ENCODE measurements at regions not wholly inside any gene's neighbourhood (a gene's known extent, or its start where the extent isn't known, plus 50 kb on each side); places are given as distances from the start of the nearest gene placed in this dataset.

DNA sequence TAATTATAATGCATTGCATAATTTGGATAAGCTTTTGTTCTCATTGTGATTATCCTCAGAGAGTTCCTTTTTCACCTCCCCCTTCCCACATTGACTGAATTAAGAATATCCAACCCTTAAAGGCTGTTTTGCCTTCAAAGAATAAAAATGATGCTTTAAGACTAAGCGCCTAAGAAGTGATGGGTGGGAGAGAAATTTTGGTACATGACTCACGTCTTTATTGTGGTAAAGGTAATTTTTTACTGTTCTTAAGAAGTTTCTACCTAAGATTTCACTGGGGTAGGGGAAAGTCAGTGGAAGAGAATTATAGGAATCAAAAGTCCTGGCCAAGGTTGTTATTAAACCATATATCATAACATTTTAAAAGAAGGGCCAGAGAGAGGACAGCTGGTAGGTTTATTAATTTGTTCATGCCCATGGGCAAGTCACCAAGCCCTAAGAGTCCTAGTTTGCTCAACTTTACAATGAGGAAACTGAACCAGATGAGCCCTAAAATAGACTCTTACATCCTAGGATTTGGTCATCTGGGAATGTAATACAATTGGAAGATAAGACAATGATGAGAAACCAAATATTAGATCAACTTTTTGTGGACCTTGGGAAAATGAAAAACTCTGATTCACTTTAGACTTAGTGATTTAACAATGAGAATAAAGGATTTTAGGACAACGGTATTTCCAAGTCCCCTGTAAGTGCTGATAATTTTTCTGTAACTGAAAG lies 101.1 kb upstream of the RASGRP1 start:
- Histone ChIP-seq H3K27ac (no peak overlapping the region), H3K4me3 (no peak overlapping the region), H3K27me3 (replicated peaks; ENCODE audit: insufficient read depth) (no peaks in the 10 kb centered on the region), H3K4me1 (ENCODE audit: control insufficient read depth in 1 of 2, low read depth in 2 of 2) (no peaks in the 10 kb centered on the region), H3K36me3 (no peaks in the 10 kb centered on the region), H3K9me3 (no peaks in the 10 kb centered on the region)
- TF ChIP-seq CTCF (IDR thresholded peaks at IDR 0.05): no peak
- DNase-seq (ENCODE audit: low spot score) (no peak), ATAC-seq (ENCODE audit: insufficient number of reproducible peaks, low FRiP score, low read depth) (no peak)

DNA sequence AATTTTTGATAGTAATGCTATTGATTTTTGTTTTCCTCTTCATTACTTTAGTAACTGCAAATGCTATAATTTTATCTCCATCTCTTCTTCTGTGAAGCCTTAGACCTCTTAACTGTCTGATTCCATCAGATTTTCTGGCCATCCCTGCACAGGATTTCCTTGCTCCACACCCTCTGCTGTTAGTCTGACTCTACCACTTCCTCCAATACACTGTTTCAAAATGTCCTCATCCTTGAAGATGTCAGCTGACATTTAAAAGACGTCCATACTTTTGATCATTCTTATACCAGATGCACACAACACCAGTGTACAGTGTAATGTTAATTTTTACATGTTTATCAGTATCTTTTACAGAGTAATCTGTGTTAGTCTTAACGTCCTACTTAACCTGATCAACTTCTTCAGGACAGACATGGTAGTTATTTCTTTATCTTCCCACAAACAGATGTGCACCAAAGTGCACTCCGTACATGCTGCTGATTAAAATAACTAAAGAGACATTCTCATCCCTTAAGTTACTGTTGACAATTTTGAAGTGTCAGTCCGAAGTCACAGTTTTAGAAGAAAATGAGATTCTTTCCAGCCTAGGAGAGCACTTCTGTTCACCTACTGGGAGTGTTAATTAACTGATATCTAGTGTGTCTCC lies 102.4 kb upstream of the RASGRP1 start:
- no peaks in the 10 kb centered on the region for H3K27me3 ChIP-seq (replicated peaks; ENCODE audit: insufficient read depth)

DNA sequence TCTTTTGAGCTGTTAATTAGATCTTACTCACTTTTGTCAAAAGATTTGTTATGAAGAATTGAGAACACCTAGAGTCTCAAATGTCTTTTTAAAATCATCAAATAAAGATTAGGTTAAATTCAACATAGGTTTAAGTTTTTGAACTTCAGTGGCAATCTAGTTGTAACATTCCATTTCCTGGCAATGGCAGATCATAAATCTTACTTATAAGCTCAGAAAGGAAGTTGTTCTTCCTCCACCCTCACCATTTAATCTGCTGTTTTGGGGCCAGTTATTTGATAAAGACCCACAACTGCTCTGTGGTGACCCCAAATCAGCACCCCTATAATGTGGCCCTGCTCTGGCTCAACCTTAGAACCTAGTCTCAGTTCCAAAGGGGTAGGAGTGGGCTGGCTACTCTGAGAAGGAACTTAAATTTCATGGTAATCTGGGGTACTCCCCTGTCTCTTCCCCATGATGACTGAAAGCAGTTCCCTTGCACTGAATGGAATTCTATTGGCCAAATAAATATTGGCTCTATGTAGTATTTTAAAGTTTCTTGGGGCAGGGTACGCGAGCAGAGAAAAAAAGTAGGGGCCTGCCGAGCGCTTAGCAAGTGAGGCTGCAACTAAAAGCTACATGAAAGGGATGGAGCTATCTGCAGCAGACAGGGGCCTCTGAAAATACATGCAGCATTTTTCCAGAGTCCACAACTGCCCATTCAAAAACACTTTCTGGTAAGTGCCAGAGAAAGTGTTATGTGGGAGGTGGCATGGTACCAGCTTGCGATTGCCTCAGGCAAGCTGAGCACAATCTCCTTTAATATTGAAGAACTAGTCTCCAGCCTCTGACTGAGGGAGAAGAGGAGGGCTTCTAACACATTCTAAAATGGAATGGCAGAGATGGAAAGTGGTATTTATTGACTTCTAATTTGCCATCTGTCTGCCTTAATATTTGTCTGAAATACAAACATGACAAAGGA lies 103.6 kb upstream of the RASGRP1 start:
- Histone ChIP-seq H3K36me3 (no peaks in the 10 kb centered on the region), H3K27me3 (replicated peaks; ENCODE audit: insufficient read depth) (no peaks in the 10 kb centered on the region), H3K9me3 (no peaks in the 10 kb centered on the region), H3K27ac (no peak overlapping the region), H3K4me3 (no peak overlapping the region), H3K4me1 (ENCODE audit: control insufficient read depth in 1 of 2, low read depth in 2 of 2) (no peaks in the 10 kb centered on the region)
- no peak for TF ChIP-seq CTCF (IDR thresholded peaks at IDR 0.05)
- DNase-seq (ENCODE audit: low spot score) (no peak), ATAC-seq (ENCODE audit: insufficient number of reproducible peaks, low FRiP score, low read depth) (no peak)

More for the DNA sequence above, 102.4 kb upstream of the RASGRP1 start:
- DNase-seq (ENCODE audit: low spot score) (no peak), ATAC-seq (ENCODE audit: insufficient number of reproducible peaks, low FRiP score, low read depth) (no peak)
- no peaks in the 10 kb centered on the region for H3K36me3 ChIP-seq
- no peaks in the 10 kb centered on the region for H3K4me1 ChIP-seq (ENCODE audit: control insufficient read depth in 1 of 2, low read depth in 2 of 2)
- H3K9me3 ChIP-seq: no peaks in the 10 kb centered on the region
- no peak overlapping the region for H3K27ac ChIP-seq
- no peak for TF ChIP-seq CTCF (IDR thresholded peaks at IDR 0.05)
- no peak overlapping the region for H3K4me3 ChIP-seq

- H3K4me1 ChIP-seq (ENCODE audit: control insufficient read depth in 1 of 2, low read depth in 2 of 2): no peaks in the 10 kb centered on the region
- no peaks in the 10 kb centered on the region for H3K27me3 ChIP-seq (replicated peaks; ENCODE audit: insufficient read depth)
- H3K9me3 ChIP-seq: no peaks in the 10 kb centered on the region
- H3K27ac ChIP-seq: no peak overlapping the region
- ATAC-seq (ENCODE audit: insufficient number of reproducible peaks, low FRiP score, low read depth) (no peak), DNase-seq (ENCODE audit: low spot score) (no peak)
- no peak overlapping the region for H3K4me3 ChIP-seq
- H3K36me3 ChIP-seq: no peaks in the 10 kb centered on the region
- no peak for TF ChIP-seq CTCF (IDR thresholded peaks at IDR 0.05)
Measured at GRCh38 chr15:38668898-38669391, 104.3 kb upstream of the RASGRP1 start.

Data from thoracic aorta (tissue), 2 donors.